ENCODE measurements at regions not wholly inside any gene's neighbourhood (a gene's known extent, or its start where the extent isn't known, plus 50 kb on each side); places are given as distances from the start of the nearest gene placed in this dataset.

GRCh38 chr13:63691474-63691873 lies 2275.8 kb upstream of the PCDH20 start:
- no peak overlapping the region for H3K4me2 ChIP-seq (ENCODE audit: low read length)
- WGBS (ENCODE audit: extremely low coverage, insufficient coverage, insufficient read length), result no CpG with 5 or more reads among the region's 3 CpGs

GRCh38 chr13:63690672-63691071 lies 2275.0 kb upstream of the PCDH20 start:
- Histone ChIP-seq H2AFZ (ENCODE audit: insufficient read depth, low read length, poor library complexity) (no peak overlapping the region), H3K18ac (ENCODE audit: low read length) (no peak overlapping the region), H3K79me1 (ENCODE audit: low read length) (no peaks in the 10 kb centered on the region), H2BK120ac (ENCODE audit: insufficient read depth, low read length, poor library complexity) (no peak overlapping the region), H3K27me3 (ENCODE audit: insufficient read depth, low read length) (no peaks in the 10 kb centered on the region), H3K9me3 (ENCODE audit: insufficient read depth, low read depth, low read length) (peaks cover 2% of the 10 kb centered on the region), H3K27ac (ENCODE audit: low read depth, low read length) (no peak overlapping the region), H4K91ac (ENCODE audit: low read depth, low read length) (no peak overlapping the region), H4K8ac (ENCODE audit: low read depth, low read length) (no peak overlapping the region), H2BK5ac (ENCODE audit: low read depth, low read length, poor library complexity) (no peak overlapping the region), H3K4me3 (ENCODE audit: low read depth, low read length) (no peak overlapping the region), H3K4ac (ENCODE audit: low read depth, low read length) (no peak overlapping the region), H3K36me3 (ENCODE audit: control insufficient read depth in 1 of 2, insufficient read depth in 2 of 2, low read length in 2 of 2) (no peaks in the 10 kb centered on the region), H3K14ac (ENCODE audit: low read length) (no peak overlapping the region), H4K12ac (ENCODE audit: low read depth, low read length) (no peak overlapping the region), H3K4me2 (ENCODE audit: low read length) (no peak overlapping the region), H3K79me2 (ENCODE audit: control insufficient read depth, insufficient read depth, low read length, poor library complexity) (no peaks in the 10 kb centered on the region), H3K23ac (ENCODE audit: low read length) (no peak overlapping the region), H2AK5ac (ENCODE audit: low read length) (no peak overlapping the region), H3K4me1 (ENCODE audit: control insufficient read depth in 1 of 2, insufficient read depth in 2 of 2, low read length in 2 of 2) (no peaks in the 10 kb centered on the region), H3K9ac (ENCODE audit: low read length) (no peak overlapping the region), H2BK12ac (ENCODE audit: low read length) (no peak overlapping the region)
- no CpG with 5 or more reads among the region's 5 CpGs for WGBS (ENCODE audit: extremely low coverage, insufficient coverage, insufficient read length)
- DNase-seq, result no peak

More at GRCh38 chr13:63691474-63691873, 2275.8 kb upstream of the PCDH20 start:
- H3K4me3 ChIP-seq (ENCODE audit: low read depth, low read length), result no peak overlapping the region
- H2BK12ac ChIP-seq (ENCODE audit: low read length), result no peak overlapping the region
- no peak overlapping the region for H3K27ac ChIP-seq (ENCODE audit: low read depth, low read length)
- no peak overlapping the region for H2BK5ac ChIP-seq (ENCODE audit: low read depth, low read length, poor library complexity)
- no peak overlapping the region for H4K91ac ChIP-seq (ENCODE audit: low read depth, low read length)
- no peak overlapping the region for H3K14ac ChIP-seq (ENCODE audit: low read length)
- no peak overlapping the region for H2AFZ ChIP-seq (ENCODE audit: insufficient read depth, low read length, poor library complexity)
- no peaks in the 10 kb centered on the region for H3K4me1 ChIP-seq (ENCODE audit: control insufficient read depth in 1 of 2, insufficient read depth in 2 of 2, low read length in 2 of 2)
- H2AK5ac ChIP-seq (ENCODE audit: low read length), result no peak overlapping the region
- no peaks in the 10 kb centered on the region for H3K79me1 ChIP-seq (ENCODE audit: low read length)
- H3K36me3 ChIP-seq (ENCODE audit: control insufficient read depth in 1 of 2, insufficient read depth in 2 of 2, low read length in 2 of 2), result no peaks in the 10 kb centered on the region
- no peak overlapping the region for H4K8ac ChIP-seq (ENCODE audit: low read depth, low read length)
- H2BK120ac ChIP-seq (ENCODE audit: insufficient read depth, low read length, poor library complexity), result no peak overlapping the region
- H3K4ac ChIP-seq (ENCODE audit: low read depth, low read length), result no peak overlapping the region
- no peak for DNase-seq
- no peak overlapping the region for H3K18ac ChIP-seq (ENCODE audit: low read length)
- no peak overlapping the region for H3K9ac ChIP-seq (ENCODE audit: low read length)
- no peaks in the 10 kb centered on the region for H3K79me2 ChIP-seq (ENCODE audit: control insufficient read depth, insufficient read depth, low read length, poor library complexity)
- peaks cover 2% of the 10 kb centered on the region for H3K9me3 ChIP-seq (ENCODE audit: insufficient read depth, low read depth, low read length)
- H4K12ac ChIP-seq (ENCODE audit: low read depth, low read length), result no peak overlapping the region
- no peak overlapping the region for H3K23ac ChIP-seq (ENCODE audit: low read length)
- H3K27me3 ChIP-seq (ENCODE audit: insufficient read depth, low read length), result no peaks in the 10 kb centered on the region

- Histone ChIP-seq H3K4me3 (ENCODE audit: low read depth, low read length) (no peak overlapping the region), H3K18ac (ENCODE audit: low read length) (no peak overlapping the region), H3K4me2 (ENCODE audit: low read length) (no peak overlapping the region), H3K4me1 (ENCODE audit: control insufficient read depth in 1 of 2, insufficient read depth in 2 of 2, low read length in 2 of 2) (no peaks in the 10 kb centered on the region), H3K79me2 (ENCODE audit: control insufficient read depth, insufficient read depth, low read length, poor library complexity) (no peaks in the 10 kb centered on the region), H3K9ac (ENCODE audit: low read length) (no peak overlapping the region), H3K36me3 (ENCODE audit: control insufficient read depth in 1 of 2, insufficient read depth in 2 of 2, low read length in 2 of 2) (no peaks in the 10 kb centered on the region), H3K27ac (ENCODE audit: low read depth, low read length) (no peak overlapping the region), H4K12ac (ENCODE audit: low read depth, low read length) (no peak overlapping the region), H3K9me3 (ENCODE audit: insufficient read depth, low read depth, low read length) (no peaks in the 10 kb centered on the region), H4K8ac (ENCODE audit: low read depth, low read length) (no peak overlapping the region), H3K14ac (ENCODE audit: low read length) (no peak overlapping the region), H3K27me3 (ENCODE audit: insufficient read depth, low read length) (no peaks in the 10 kb centered on the region), H2AFZ (ENCODE audit: insufficient read depth, low read length, poor library complexity) (no peak overlapping the region), H4K91ac (ENCODE audit: low read depth, low read length) (no peak overlapping the region), H2AK5ac (ENCODE audit: low read length) (no peak overlapping the region), H2BK5ac (ENCODE audit: low read depth, low read length, poor library complexity) (no peak overlapping the region), H2BK120ac (ENCODE audit: insufficient read depth, low read length, poor library complexity) (no peak overlapping the region), H3K4ac (ENCODE audit: low read depth, low read length) (no peak overlapping the region), H2BK12ac (ENCODE audit: low read length) (no peak overlapping the region), H3K23ac (ENCODE audit: low read length) (no peak overlapping the region), H3K79me1 (ENCODE audit: low read length) (no peaks in the 10 kb centered on the region)
- DNase-seq, result no peak
These were observed 2269.2 kb upstream of the PCDH20 start for GRCh38 chr13:63684822-63685221.

- Histone ChIP-seq H3K79me2 (ENCODE audit: control insufficient read depth, insufficient read depth, low read length, poor library complexity) (no peaks in the 10 kb centered on the region), H2AK5ac (ENCODE audit: low read length) (no peak overlapping the region), H3K4ac (ENCODE audit: low read depth, low read length) (no peak overlapping the region), H4K91ac (ENCODE audit: low read depth, low read length) (no peak overlapping the region), H4K8ac (ENCODE audit: low read depth, low read length) (no peak overlapping the region), H3K18ac (ENCODE audit: low read length) (no peak overlapping the region), H3K4me2 (ENCODE audit: low read length) (no peak overlapping the region), H3K9ac (ENCODE audit: low read length) (no peak overlapping the region), H3K4me3 (ENCODE audit: low read depth, low read length) (no peak overlapping the region), H3K23ac (ENCODE audit: low read length) (no peak overlapping the region), H2AFZ (ENCODE audit: insufficient read depth, low read length, poor library complexity) (no peak overlapping the region), H3K79me1 (ENCODE audit: low read length) (no peaks in the 10 kb centered on the region), H3K14ac (ENCODE audit: low read length) (no peak overlapping the region), H4K12ac (ENCODE audit: low read depth, low read length) (no peak overlapping the region), H2BK12ac (ENCODE audit: low read length) (no peak overlapping the region), H3K9me3 (ENCODE audit: insufficient read depth, low read depth, low read length) (no peaks in the 10 kb centered on the region), H3K36me3 (ENCODE audit: control insufficient read depth in 1 of 2, insufficient read depth in 2 of 2, low read length in 2 of 2) (no peaks in the 10 kb centered on the region), H3K4me1 (ENCODE audit: control insufficient read depth in 1 of 2, insufficient read depth in 2 of 2, low read length in 2 of 2) (no peaks in the 10 kb centered on the region), H3K27me3 (ENCODE audit: insufficient read depth, low read length) (no peaks in the 10 kb centered on the region), H2BK5ac (ENCODE audit: low read depth, low read length, poor library complexity) (no peak overlapping the region), H3K27ac (ENCODE audit: low read depth, low read length) (no peak overlapping the region), H2BK120ac (ENCODE audit: insufficient read depth, low read length, poor library complexity) (no peak overlapping the region)
- DNase-seq, result no peak
- no CpG with 5 or more reads among the region's 1 CpG for WGBS (ENCODE audit: extremely low coverage, insufficient coverage, insufficient read length)
These were observed 2265.1 kb upstream of the PCDH20 start for GRCh38 chr13:63680704-63681103.

- H2AK5ac ChIP-seq (ENCODE audit: low read length), result no peak overlapping the region
- H2AFZ ChIP-seq (ENCODE audit: insufficient read depth, low read length, poor library complexity), result no peak overlapping the region
- H3K27me3 ChIP-seq (ENCODE audit: insufficient read depth, low read length), result no peaks in the 10 kb centered on the region
- H3K4ac ChIP-seq (ENCODE audit: low read depth, low read length), result no peak overlapping the region
- no peak overlapping the region for H3K4me2 ChIP-seq (ENCODE audit: low read length)
- H2BK120ac ChIP-seq (ENCODE audit: insufficient read depth, low read length, poor library complexity), result no peak overlapping the region
- no peak overlapping the region for H3K23ac ChIP-seq (ENCODE audit: low read length)
- H3K9ac ChIP-seq (ENCODE audit: low read length), result no peak overlapping the region
- no peak overlapping the region for H3K27ac ChIP-seq (ENCODE audit: low read depth, low read length)
- no peak for DNase-seq
- H3K14ac ChIP-seq (ENCODE audit: low read length), result no peak overlapping the region
- H2BK12ac ChIP-seq (ENCODE audit: low read length), result no peak overlapping the region
- no peaks in the 10 kb centered on the region for H3K79me1 ChIP-seq (ENCODE audit: low read length)
- H2BK5ac ChIP-seq (ENCODE audit: low read depth, low read length, poor library complexity), result no peak overlapping the region
- no peak overlapping the region for H3K4me3 ChIP-seq (ENCODE audit: low read depth, low read length)
- H3K79me2 ChIP-seq (ENCODE audit: control insufficient read depth, insufficient read depth, low read length, poor library complexity), result no peaks in the 10 kb centered on the region
- no peaks in the 10 kb centered on the region for H3K36me3 ChIP-seq (ENCODE audit: control insufficient read depth in 1 of 2, insufficient read depth in 2 of 2, low read length in 2 of 2)
- no peaks in the 10 kb centered on the region for H3K9me3 ChIP-seq (ENCODE audit: insufficient read depth, low read depth, low read length)
- H3K4me1 ChIP-seq (ENCODE audit: control insufficient read depth in 1 of 2, insufficient read depth in 2 of 2, low read length in 2 of 2), result no peaks in the 10 kb centered on the region
- no peak overlapping the region for H4K91ac ChIP-seq (ENCODE audit: low read depth, low read length)
- H3K18ac ChIP-seq (ENCODE audit: low read length), result no peak overlapping the region
- H4K8ac ChIP-seq (ENCODE audit: low read depth, low read length), result no peak overlapping the region
- H4K12ac ChIP-seq (ENCODE audit: low read depth, low read length), result no peak overlapping the region
These were observed 2255.6 kb upstream of the PCDH20 start for GRCh38 chr13:63671296-63671695.
